ENCODE measurements at regions not wholly inside any gene's neighbourhood (a gene's known extent, or its start where the extent isn't known, plus 50 kb on each side); places are given as distances from the start of the nearest gene placed in this dataset.

GRCh38 chr2:146123714-146124113 lies 1603.8 kb upstream of the ZEB2 start:
- TF ChIP-seq POLR2A (IDR thresholded peaks at IDR 0.05) = no peak
- TF ChIP-seq CTCF (IDR thresholded peaks at IDR 0.05) = no peak

All from testis (tissue), 2 donors.